ENCODE measurements at regions not wholly inside any gene's neighbourhood (a gene's known extent, or its start where the extent isn't known, plus 50 kb on each side); places are given as distances from the start of the nearest gene placed in this dataset.

GRCh38 chr2:19654310-19655090 lies 247.3 kb downstream of the TTC32 start:
- TF ChIP-seq, protein P1, sequence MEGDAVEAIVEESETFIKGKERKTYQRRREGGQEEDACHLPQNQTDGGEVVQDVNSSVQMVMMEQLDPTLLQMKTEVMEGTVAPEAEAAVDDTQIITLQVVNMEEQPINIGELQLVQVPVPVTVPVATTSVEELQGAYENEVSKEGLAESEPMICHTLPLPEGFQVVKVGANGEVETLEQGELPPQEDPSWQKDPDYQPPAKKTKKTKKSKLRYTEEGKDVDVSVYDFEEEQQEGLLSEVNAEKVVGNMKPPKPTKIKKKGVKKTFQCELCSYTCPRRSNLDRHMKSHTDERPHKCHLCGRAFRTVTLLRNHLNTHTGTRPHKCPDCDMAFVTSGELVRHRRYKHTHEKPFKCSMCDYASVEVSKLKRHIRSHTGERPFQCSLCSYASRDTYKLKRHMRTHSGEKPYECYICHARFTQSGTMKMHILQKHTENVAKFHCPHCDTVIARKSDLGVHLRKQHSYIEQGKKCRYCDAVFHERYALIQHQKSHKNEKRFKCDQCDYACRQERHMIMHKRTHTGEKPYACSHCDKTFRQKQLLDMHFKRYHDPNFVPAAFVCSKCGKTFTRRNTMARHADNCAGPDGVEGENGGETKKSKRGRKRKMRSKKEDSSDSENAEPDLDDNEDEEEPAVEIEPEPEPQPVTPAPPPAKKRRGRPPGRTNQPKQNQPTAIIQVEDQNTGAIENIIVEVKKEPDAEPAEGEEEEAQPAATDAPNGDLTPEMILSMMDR (IDR thresholded peaks at IDR 0.05), result no peak
- TF ChIP-seq EP300 (IDR thresholded peaks at IDR 0.05), result no peak
- TF ChIP-seq POLR2A (IDR thresholded peaks at IDR 0.05), result no peak
- TF ChIP-seq POLR2AphosphoS5 (IDR thresholded peaks at IDR 0.05), result no peak
